ENCODE measurements at regions not wholly inside any gene's neighbourhood (a gene's known extent, or its start where the extent isn't known, plus 50 kb on each side); places are given as distances from the start of the nearest gene placed in this dataset.

DNA sequence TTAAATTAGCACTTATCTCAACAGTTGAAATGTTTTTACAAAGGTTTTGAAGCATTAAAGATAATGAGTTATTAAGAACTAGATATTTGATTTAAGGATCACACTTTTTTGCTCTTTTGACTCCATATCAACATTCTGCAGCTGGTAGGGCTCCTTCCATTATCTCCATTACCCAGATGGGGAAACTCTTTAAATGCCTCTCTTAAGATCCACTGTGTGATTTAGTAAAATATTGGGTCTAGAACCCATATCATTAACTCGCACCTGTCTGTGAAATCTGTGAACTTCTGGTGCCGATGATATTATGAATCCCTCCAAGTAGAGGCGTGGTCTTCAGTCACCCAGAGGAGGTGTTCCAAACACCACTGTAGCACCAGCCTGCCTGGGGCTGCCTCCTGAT, 466.2 kb downstream of the TSN start:
- TF ChIP-seq, protein P1, sequence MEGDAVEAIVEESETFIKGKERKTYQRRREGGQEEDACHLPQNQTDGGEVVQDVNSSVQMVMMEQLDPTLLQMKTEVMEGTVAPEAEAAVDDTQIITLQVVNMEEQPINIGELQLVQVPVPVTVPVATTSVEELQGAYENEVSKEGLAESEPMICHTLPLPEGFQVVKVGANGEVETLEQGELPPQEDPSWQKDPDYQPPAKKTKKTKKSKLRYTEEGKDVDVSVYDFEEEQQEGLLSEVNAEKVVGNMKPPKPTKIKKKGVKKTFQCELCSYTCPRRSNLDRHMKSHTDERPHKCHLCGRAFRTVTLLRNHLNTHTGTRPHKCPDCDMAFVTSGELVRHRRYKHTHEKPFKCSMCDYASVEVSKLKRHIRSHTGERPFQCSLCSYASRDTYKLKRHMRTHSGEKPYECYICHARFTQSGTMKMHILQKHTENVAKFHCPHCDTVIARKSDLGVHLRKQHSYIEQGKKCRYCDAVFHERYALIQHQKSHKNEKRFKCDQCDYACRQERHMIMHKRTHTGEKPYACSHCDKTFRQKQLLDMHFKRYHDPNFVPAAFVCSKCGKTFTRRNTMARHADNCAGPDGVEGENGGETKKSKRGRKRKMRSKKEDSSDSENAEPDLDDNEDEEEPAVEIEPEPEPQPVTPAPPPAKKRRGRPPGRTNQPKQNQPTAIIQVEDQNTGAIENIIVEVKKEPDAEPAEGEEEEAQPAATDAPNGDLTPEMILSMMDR (IDR thresholded peaks at IDR 0.05): no peak

DNA sequence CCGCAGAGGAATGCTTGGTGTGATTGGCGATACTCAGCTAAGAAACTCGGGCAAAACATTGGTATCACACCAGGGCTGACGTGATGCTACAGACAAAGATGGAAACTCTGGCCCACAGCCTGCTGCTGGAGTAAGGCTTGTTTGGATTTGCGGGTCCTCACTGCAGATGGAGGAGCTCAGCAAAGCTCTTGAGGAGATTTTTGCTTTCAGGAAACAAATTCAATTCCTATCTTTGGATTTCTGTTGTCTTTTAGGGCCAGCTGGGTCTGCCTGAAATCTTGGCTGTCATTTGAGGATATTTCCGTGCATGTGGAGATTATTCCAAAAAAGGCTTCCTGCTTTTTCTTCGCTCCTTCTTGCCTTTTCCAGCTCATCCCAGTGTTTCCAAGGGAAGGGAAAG, 475.8 kb downstream of the TSN start:
- no peak for DNase-seq (ENCODE audit: low spot score)
- Histone ChIP-seq H3K27ac (no peak overlapping the region), H3K4me3 (no peak overlapping the region)
- TF ChIP-seq, protein P1 (IDR thresholded peaks at IDR 0.05): no peak

More for the DNA sequence above, 466.2 kb downstream of the TSN start:
- no peak for DNase-seq (ENCODE audit: low spot score)
- no peak overlapping the region for H3K27ac ChIP-seq
- no peak overlapping the region for H3K4me3 ChIP-seq

DNA sequence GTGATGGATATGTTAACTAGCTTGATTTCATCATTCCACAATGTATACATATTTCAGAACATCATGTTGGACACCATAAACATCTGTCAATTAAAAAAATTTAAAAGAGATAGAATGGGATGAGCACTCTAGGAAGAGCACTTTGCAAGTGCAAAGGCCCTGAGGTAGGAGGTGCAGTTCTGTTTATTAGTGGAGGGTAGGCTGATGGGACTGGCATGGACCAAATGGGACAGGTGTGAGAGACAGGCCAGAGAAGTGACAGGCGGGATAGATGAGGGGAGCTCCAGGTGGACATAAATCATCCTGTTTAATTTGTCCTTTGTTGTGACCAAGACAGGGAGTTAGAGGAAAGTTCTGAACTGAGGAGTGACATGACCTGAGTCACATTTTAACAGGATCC, 477.9 kb downstream of the TSN start:
- TF ChIP-seq, protein P1 (IDR thresholded peaks at IDR 0.05): no peak
- H3K4me3 ChIP-seq: no peak overlapping the region
- no peak overlapping the region for H3K27ac ChIP-seq
- no peak for DNase-seq (ENCODE audit: low spot score)

DNA sequence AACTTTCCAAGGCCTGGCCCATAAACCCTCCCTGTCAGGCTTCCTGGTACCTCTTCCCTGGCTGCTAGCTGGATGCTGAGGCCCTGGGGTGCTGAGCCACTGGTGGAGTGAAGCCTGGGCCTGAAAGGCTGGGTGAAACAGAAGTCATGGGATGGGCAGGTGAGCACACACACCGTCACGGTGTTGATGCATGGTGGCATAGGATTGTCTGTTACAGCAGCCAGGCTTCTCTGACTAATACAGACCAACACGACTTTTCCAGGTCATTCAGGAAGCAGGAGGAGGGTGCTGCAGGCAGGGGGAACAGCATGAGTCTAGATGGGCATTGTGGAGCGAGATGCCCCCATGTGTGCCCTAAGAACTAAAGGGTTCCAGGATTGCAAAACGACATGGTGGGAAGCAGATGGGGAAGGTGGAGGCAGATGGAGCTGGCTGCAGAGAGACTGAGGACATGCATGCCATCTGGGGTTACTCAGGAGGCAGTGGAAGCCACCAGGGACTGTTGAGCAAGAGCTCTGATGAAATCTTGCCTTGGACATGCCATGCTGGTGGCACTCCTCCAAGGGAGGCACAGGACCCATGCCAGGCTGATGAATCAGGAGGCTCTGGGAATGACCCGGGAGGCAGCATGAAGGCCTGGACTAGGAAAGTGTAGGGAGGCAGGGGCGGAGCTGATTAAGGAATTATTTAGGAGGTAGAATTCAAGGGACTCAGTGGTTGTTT, 480.9 kb downstream of the TSN start:
- peak overlapping the region in 1 of 2 donors; percentile 32 for H3K27ac ChIP-seq
- DNase-seq (ENCODE audit: low spot score): peak; percentile 78
- H3K4me3 ChIP-seq: no peak overlapping the region
- TF ChIP-seq, protein P1 (IDR thresholded peaks at IDR 0.05): no peak

DNA sequence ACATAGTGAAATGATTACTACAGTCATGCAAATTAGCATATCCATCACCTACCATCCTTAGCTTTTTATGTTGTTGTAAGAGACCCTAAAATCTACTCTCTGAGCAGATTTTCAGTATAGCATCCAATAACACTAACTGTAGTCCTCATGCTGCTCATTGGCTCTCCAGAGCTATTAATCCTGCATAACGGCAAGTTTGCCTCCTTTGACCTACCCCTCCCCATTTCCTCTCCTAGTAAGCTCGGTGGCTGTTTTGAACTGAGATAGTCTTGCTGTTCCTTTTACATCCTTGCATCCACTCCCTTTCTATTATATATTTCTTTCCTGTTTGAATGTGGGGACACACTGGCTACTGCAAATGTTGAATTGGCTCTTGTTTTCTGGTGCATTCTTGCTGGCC, 481.5 kb downstream of the TSN start:
- TF ChIP-seq, protein P1 (IDR thresholded peaks at IDR 0.05): no peak
- no peak overlapping the region for H3K4me3 ChIP-seq
- no peak for DNase-seq (ENCODE audit: low spot score)

DNA sequence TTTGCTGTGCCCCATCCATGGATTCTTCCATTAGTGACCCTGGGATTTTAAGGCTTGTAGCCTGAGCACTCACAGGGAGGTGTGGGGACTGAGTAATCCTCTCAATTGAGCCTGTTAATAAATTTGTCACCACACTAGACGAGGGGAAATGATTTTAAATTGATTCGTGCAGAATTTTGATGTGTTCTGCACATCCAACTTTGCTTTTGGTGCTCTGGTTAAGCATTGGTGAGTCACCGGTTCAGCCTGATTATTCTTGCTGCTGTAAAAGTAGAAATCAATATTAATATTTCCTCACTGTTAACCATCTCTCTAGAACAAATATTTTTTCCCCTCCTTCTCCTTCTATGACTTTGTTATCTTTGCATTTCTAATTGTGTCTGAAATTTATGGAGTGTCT, 482.0 kb downstream of the TSN start:
- TF ChIP-seq, protein P1 (IDR thresholded peaks at IDR 0.05): no peak
- no peak for DNase-seq (ENCODE audit: low spot score)

More for the DNA sequence above, 481.5 kb downstream of the TSN start:
- H3K27ac ChIP-seq: no peak overlapping the region

DNA sequence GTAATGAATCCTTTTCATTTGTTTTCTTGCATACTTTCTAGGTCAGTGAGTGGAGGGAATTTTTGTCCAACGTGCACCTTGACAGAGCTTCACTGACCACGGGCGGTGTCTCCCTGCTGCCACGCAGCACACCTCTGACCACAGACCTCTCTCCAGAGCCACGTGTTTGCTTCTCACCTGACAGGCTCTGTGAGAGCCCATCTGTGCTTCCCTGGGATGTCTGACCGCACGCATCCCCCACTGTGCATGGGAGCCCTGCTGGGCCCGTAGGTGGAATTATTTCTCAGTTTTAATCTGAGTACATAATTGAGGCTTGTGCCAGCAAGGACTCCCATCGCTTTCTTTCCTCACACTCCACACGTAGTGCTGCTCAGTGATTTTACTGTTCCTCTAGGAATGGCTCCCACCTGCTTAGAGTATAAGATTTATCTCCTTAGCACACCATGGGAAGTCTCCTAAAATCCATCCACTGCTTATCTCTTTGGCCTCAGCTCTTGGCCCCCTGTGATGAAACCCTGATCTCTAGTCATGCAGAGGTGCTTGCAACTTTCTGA, 482.6 kb downstream of the TSN start:
- Histone ChIP-seq H3K4me3 (no peak overlapping the region), H3K27ac (no peak overlapping the region)
- no peak for DNase-seq (ENCODE audit: low spot score)
- TF ChIP-seq, protein P1 (IDR thresholded peaks at IDR 0.05): no peak

More for the DNA sequence above, 482.0 kb downstream of the TSN start:
- Histone ChIP-seq H3K4me3 (no peak overlapping the region), H3K27ac (no peak overlapping the region)
